HCT116 (cell line): ENCODE measurements at regions not wholly inside any gene's neighbourhood (a gene's known extent, or its start where the extent isn't known, plus 50 kb on each side); places are given as distances from the start of the nearest gene placed in this dataset.

Experiments
- ATAC-seq: fragments of 200-7000 bp; cut with Tn5 transposase; 2 replicates; pipeline ENCODE4 v1.9.1; 2020; ENCODE audit warnings: mild to moderate bottlenecking, moderate library complexity
- BruUV-seq: library from RNA; stranded (reverse); fragments of 400-500 nt; replicated peaks from 2 replicates; lab custom pipeline; 2021; lab: Mats Ljungman, UMichigan
- CTCF ChIA-PET: fragments of 300-600 bp; sonication (Branson Sonifier 250); formaldehyde crosslinking; loops from one replicate; lab custom pipeline; 2021; ENCODE audit warnings: antibody characterized with exemption; lab: Charles Lee
- POLR2A ChIA-PET: fragments of 300-600, 350-600 bp; sonication (Branson Sonifier 250); formaldehyde crosslinking; loops from one replicate; lab custom pipeline; 2021; ENCODE audit warnings: antibody characterized with exemption; lab: Charles Lee
- RAD21 ChIA-PET, 2 experiments: fragments of 300-600 bp; sonication (Branson Sonifier 250); formaldehyde crosslinking; loops; one replicate each; lab custom pipeline; 2023; ENCODE audit warnings: low total read pairs in 2 of 2; ENCODE audit not compliant: uncharacterized antibody in 2 of 2, unreplicated experiment in 2 of 2, low non-redundant PET in 1 of 2; lab: Charles Lee
- DNase-seq: peaks from one replicate; pipeline ENCODE4 v3.0.0-alpha.2; 2010; ENCODE audit warnings: low read depth, low spot score
- H2AFZ ChIP-seq: fragments of 200-600 bp; shearing (Covaris generic), sonication (generic); 2 replicates; pipeline ENCODE4 v1.6.1; 2017; ENCODE audit warnings: low read depth, mixed run types, mixed read lengths, antibody characterized with exemption, low read length; ENCODE audit not compliant: poor library complexity, severe bottlenecking
- H3K27ac ChIP-seq: 2 replicates; pipeline ENCODE4 v1.5.1; 2012; ENCODE audit warnings: low read depth, low read length
- H3K27me3 ChIP-seq: fragments of 200-600 bp; sonication (generic); 2 replicates; pipeline ENCODE4 v1.6.1; 2016; ENCODE audit warnings: mixed run types, low read length, mixed read lengths; ENCODE audit not compliant: insufficient read depth
- H3K36me3 ChIP-seq, 2 experiments: fragments of 200-500 bp in 1 of 2; fragments of 200-600 bp in 1 of 2; sonication (Bioruptor generic) in 1 of 2; sonication (generic) in 1 of 2; 2 replicates each; pipeline versions ENCODE4 v1.5.1 to v1.6.1; 2014 to 2016; ENCODE audit warnings: low read length in 2 of 2, inconsistent platforms in 1 of 2, mixed read lengths in 1 of 2, mixed run types in 1 of 2; ENCODE audit not compliant: insufficient read depth in 2 of 2, control insufficient read depth in 1 of 2
- H3K4me1 ChIP-seq, 2 experiments: fragments of 200-600 bp in 1 of 2; sonication (generic) in 1 of 2; 2 replicates each; pipeline versions ENCODE4 v1.5.1 to v1.6.1; 2012 to 2017; ENCODE audit warnings: low read length in 2 of 2, inconsistent platforms in 1 of 2, mild to moderate bottlenecking in 1 of 2, mixed read lengths in 1 of 2, mixed run types in 1 of 2, moderate library complexity in 1 of 2; ENCODE audit not compliant: insufficient read depth in 2 of 2, control insufficient read depth in 1 of 2
- H3K4me2 ChIP-seq: fragments of 200-600 bp; sonication (generic); 2 replicates; pipeline ENCODE4 v1.6.1; 2017; ENCODE audit warnings: mixed run types, low read length, mixed read lengths
- H3K4me3 ChIP-seq, 2 experiments: fragments of 200-600 bp in 1 of 2; sonication (generic) in 1 of 2; replicated peaks in 1 of 2; 2 replicates each; pipeline ENCODE4 v1.5.1; 2011 to 2016; ENCODE audit warnings: low read length in 2 of 2, control low read depth in 1 of 2, low read depth in 1 of 2, mild to moderate bottlenecking in 1 of 2, mixed read lengths in 1 of 2, mixed run types in 1 of 2
- H3K79me2 ChIP-seq: fragments of 200-600 bp; sonication (generic); 2 replicates; pipeline ENCODE4 v1.6.1; 2017; ENCODE audit warnings: mild to moderate bottlenecking, mixed run types, low read length, moderate library complexity, mixed read lengths; ENCODE audit not compliant: insufficient read depth
- H3K9ac ChIP-seq: fragments of 200-600 bp; sonication (generic); 2 replicates; pipeline ENCODE4 v1.6.1; 2016; ENCODE audit warnings: low read length, mixed read lengths
- H3K9me2 ChIP-seq: fragments of 200-600 bp; sonication (generic), shearing (Covaris generic); 2 replicates; pipeline ENCODE4 v1.6.1; 2017; ENCODE audit warnings: mixed run types, mild to moderate bottlenecking, moderate library complexity; ENCODE audit not compliant: insufficient read depth
- H3K9me3 ChIP-seq, 2 experiments: fragments of 200-500 bp in 1 of 2; fragments of 200-600 bp in 1 of 2; sonication (Bioruptor generic) in 1 of 2; sonication (generic) in 1 of 2; 2 replicates each; pipeline ENCODE4 v1.6.1; 2014 to 2017; ENCODE audit warnings: low read length in 2 of 2, mixed read lengths in 2 of 2, inconsistent platforms in 1 of 2, low read depth in 1 of 2, mild to moderate bottlenecking in 1 of 2, mixed run types in 1 of 2, moderate library complexity in 1 of 2; ENCODE audit not compliant: control insufficient read depth in 1 of 2, insufficient read depth in 1 of 2
- H4K20me1 ChIP-seq: fragments of 200-600 bp; sonication (generic), shearing (Covaris generic); 2 replicates; pipeline ENCODE4 v1.6.1; 2017; ENCODE audit warnings: mixed run types, mild to moderate bottlenecking, moderate library complexity; ENCODE audit not compliant: insufficient read depth
- ATF3 ChIP-seq: IDR thresholded peaks from 2 replicates; pipeline ENCODE4 v1.6.1; 2012
- CEBPB ChIP-seq: IDR thresholded peaks from 2 replicates; pipeline ENCODE4 v1.6.1; 2012; ENCODE audit warnings: low read depth
- CTCF ChIP-seq, 3 experiments: fragments of 200-600 bp in 1 of 3; sonication (generic) in 1 of 3; IDR thresholded peaks in 2 of 3; conservative IDR thresholded peaks in 1 of 3; 2 replicates each; pipeline ENCODE4 v1.5.1; 2012 to 2017; ENCODE audit warnings: low read depth in 2 of 3, low read length in 2 of 3, antibody characterized with exemption in 1 of 3, borderline replicate concordance in 1 of 3, control low read depth in 1 of 3, mild to moderate bottlenecking in 1 of 3, mixed read lengths in 1 of 3, mixed run types in 1 of 3, moderate library complexity in 1 of 3; ENCODE audit not compliant: insufficient read depth in 1 of 3
- ELF1 ChIP-seq: IDR thresholded peaks from 2 replicates; pipeline ENCODE4 v1.6.1; 2012; ENCODE audit warnings: low read depth, borderline replicate concordance
- JUND ChIP-seq: IDR thresholded peaks from 2 replicates; pipeline ENCODE4 v1.6.1; 2012
- MAX ChIP-seq: IDR thresholded peaks from 2 replicates; pipeline ENCODE4 v1.6.1; 2012
- POLR2A ChIP-seq: IDR thresholded peaks from 2 replicates; pipeline ENCODE4 v1.7.0; 2011; ENCODE audit warnings: borderline replicate concordance; ENCODE audit not compliant: insufficient read depth, insufficient read length; ENCODE audit errors: extremely low read depth
- POLR2AphosphoS5 ChIP-seq: IDR thresholded peaks from 2 replicates; pipeline ENCODE4 v1.6.1; 2011; ENCODE audit warnings: mild to moderate bottlenecking, low read depth, low read length, moderate library complexity
- RAD21 ChIP-seq: IDR thresholded peaks from 2 replicates; pipeline ENCODE4 v1.6.1; 2012; ENCODE audit warnings: low read depth, mild to moderate bottlenecking
- REST ChIP-seq: IDR thresholded peaks from 2 replicates; pipeline ENCODE4 v1.6.1; 2012; ENCODE audit warnings: low read depth
- SIN3A ChIP-seq: IDR thresholded peaks from 2 replicates; pipeline ENCODE4 v1.6.1; 2012; ENCODE audit warnings: low read depth
- SP1 ChIP-seq: IDR thresholded peaks from 2 replicates; pipeline ENCODE4 v1.6.1; 2012; ENCODE audit warnings: low read depth
- ZFX ChIP-seq: fragments of 450-650 bp; IDR thresholded peaks from 2 replicates; pipeline ENCODE4 v1.6.1; 2017
- ZNF274 ChIP-seq: fragments of 200-500 bp; sonication (Bioruptor generic); IDR thresholded peaks from 2 replicates; pipeline ENCODE4 v1.6.1; 2014; ENCODE audit warnings: mild to moderate bottlenecking, low read depth, low read length, inconsistent platforms
- intact Hi-C: fragments of 100-400 bp; cut with micrococcal nuclease; formaldehyde crosslinking; loops from 2 replicates; pipeline ENCODE4 v1.10.0; 2022

GRCh38 chr3:17840651-17841050, 98.2 kb upstream of the TBC1D5 start (continued):
- no peak for TF ChIP-seq MAX
- TF ChIP-seq JUND, result no peak
- TF ChIP-seq POLR2A, result no peak

GRCh38 chr3:17840126-17840525, 97.7 kb upstream of the TBC1D5 start:
- Histone ChIP-seq H3K4me1 (no peaks in the 10 kb centered on the region), H3K9me3 (no peaks in the 10 kb centered on the region), H3K79me2 (no peaks in the 10 kb centered on the region), H3K27me3 (no peaks in the 10 kb centered on the region), H3K27ac (no peak overlapping the region), H3K4me3 (no peak overlapping the region), H2AFZ (no peak overlapping the region), H3K9ac (no peak overlapping the region), H4K20me1 (no peaks in the 10 kb centered on the region), H3K4me2 (no peak overlapping the region), H3K36me3 (no peaks in the 10 kb centered on the region)
- no TSS peak for BruUV-seq
- DNase-seq (no peak), ATAC-seq (no peak)
- ChIA-PET POLR2A (no interaction called here), RAD21 (no interaction called here), CTCF (interaction anchor here (1.6 to 3.0 kb wide), 4 partner anchors 13 to 414 kb away, joined by 4 to 19 read pairs (median 9); no protein-coding TSS in a partner anchor)
- intact Hi-C loops, result loop anchor here (2.0 to 10.0 kb wide), 3 partner anchors 295 to 1235 kb away; partner anchors contain the start of gene DAZL
- no peak for TF ChIP-seq SIN3A
- TF ChIP-seq POLR2A, result no peak
- no peak for TF ChIP-seq JUND
- no peak for TF ChIP-seq ZNF274
- no peak for TF ChIP-seq CEBPB
- TF ChIP-seq ELF1, result no peak
- no peak for TF ChIP-seq ZFX
- no peak for TF ChIP-seq SP1
- TF ChIP-seq CTCF (IDR thresholded peaks at IDR 0.05 in 2 of 3, conservative IDR thresholded peaks at IDR 0.05 in 1 of 3; ENCODE audit: borderline replicate concordance in 1 of 3, insufficient read depth in 1 of 3, low read depth in 2 of 3, low read length in 2 of 3), result no peak
- no peak for TF ChIP-seq RAD21
- TF ChIP-seq REST, result no peak
- TF ChIP-seq MAX, result no peak
- no peak for TF ChIP-seq POLR2AphosphoS5
- no peak for TF ChIP-seq ATF3
- TF ChIP-seq, all 23 proteins: peak for 0
- no peaks in the 10 kb centered on the region for H3K9me2 ChIP-seq
